ENCODE measurements at regions not wholly inside any gene's neighbourhood (a gene's known extent, or its start where the extent isn't known, plus 50 kb on each side); places are given as distances from the start of the nearest gene placed in this dataset.

GRCh38 chr3:104397713-104398112 is 969.0 kb upstream of the ALCAM start:
- TF ChIP-seq, protein P1, sequence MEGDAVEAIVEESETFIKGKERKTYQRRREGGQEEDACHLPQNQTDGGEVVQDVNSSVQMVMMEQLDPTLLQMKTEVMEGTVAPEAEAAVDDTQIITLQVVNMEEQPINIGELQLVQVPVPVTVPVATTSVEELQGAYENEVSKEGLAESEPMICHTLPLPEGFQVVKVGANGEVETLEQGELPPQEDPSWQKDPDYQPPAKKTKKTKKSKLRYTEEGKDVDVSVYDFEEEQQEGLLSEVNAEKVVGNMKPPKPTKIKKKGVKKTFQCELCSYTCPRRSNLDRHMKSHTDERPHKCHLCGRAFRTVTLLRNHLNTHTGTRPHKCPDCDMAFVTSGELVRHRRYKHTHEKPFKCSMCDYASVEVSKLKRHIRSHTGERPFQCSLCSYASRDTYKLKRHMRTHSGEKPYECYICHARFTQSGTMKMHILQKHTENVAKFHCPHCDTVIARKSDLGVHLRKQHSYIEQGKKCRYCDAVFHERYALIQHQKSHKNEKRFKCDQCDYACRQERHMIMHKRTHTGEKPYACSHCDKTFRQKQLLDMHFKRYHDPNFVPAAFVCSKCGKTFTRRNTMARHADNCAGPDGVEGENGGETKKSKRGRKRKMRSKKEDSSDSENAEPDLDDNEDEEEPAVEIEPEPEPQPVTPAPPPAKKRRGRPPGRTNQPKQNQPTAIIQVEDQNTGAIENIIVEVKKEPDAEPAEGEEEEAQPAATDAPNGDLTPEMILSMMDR (IDR thresholded peaks at IDR 0.05; ENCODE audit: insufficient read depth, low read depth, low read length, missing control alignments): no peak
- DNase-seq (ENCODE audit: low read depth): no peak
- H3K4me3 ChIP-seq (ENCODE audit: low read depth, low read length): no peak overlapping the region

DNA sequence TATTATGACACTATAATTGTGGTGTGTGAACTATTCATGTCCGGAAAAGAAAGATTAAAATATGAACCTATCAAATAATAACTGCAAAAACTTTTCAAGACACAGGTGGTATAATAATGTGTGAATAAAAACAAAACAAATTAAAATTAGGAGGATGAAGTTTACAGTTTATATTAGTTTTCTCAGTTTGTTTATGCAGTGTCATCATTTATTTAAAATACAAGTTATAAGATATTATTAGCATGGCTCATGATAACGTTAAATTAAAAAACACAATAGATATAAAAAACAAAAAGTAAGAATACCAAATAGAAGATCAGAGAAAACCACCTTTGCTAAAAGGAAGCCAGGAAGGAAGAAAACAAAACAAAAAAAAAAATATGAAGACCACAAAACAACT is 963.8 kb upstream of the ALCAM start:
- no peak overlapping the region for H3K4me3 ChIP-seq (ENCODE audit: low read depth, low read length)
- TF ChIP-seq, protein P1 (IDR thresholded peaks at IDR 0.05; ENCODE audit: insufficient read depth, low read depth, low read length, missing control alignments): no peak

GRCh38 chr3:104411757-104412156 is 955.0 kb upstream of the ALCAM start:
- DNase-seq (ENCODE audit: low read depth): no peak
- TF ChIP-seq, protein P1 (IDR thresholded peaks at IDR 0.05; ENCODE audit: insufficient read depth, low read depth, low read length, missing control alignments): no peak
- H3K4me3 ChIP-seq (ENCODE audit: low read depth, low read length): no peak overlapping the region

More for the DNA sequence above, 963.8 kb upstream of the ALCAM start:
- DNase-seq (ENCODE audit: low read depth): no peak

DNA sequence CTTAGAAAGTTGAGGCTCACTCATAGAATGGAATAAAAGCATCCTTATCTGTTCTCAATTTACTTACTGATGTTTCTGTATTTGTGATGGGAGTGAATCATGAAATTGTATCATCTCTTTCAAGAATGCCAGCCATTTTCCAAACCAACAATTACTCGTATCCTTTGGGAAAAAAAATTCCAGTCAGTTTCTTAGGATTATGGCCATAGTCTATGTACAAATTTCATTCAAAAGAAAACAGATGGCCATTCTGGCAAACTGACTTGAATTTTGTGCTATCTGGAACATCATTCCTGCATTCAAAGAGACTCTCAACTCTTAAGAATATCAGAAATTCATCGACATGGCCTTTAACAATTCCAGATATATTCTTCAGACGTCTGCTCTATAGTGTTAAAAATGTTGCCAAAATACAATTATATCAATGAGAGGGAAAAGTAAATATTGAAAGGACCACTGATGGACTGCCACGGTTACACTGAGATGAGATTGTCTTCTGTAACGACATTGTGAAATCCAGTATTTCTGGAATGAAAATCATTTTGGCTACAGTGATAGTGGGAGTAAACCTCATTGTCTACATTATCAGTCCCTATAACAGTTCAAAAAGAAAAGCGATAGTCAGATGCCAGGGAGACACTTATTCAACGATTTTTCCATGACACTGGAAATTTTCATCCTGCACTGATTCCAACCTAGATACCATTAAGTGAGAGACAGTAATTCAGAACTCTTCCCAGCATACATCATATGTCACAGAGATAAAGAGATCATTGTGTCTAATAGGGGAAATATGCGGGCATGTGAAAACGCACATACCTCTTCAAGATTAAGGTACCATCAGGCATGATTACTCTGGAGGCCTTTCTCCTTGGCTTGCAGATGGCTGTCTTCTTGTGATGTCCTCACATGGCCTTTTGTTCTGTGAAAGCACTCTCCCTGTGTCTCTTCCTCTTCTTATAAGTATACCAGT is 953.8 kb upstream of the ALCAM start:
- no peak for DNase-seq (ENCODE audit: low read depth)
- no peak overlapping the region for H3K4me3 ChIP-seq (ENCODE audit: low read depth, low read length)
- TF ChIP-seq, protein P1 (IDR thresholded peaks at IDR 0.05; ENCODE audit: insufficient read depth, low read depth, low read length, missing control alignments): no peak

DNA sequence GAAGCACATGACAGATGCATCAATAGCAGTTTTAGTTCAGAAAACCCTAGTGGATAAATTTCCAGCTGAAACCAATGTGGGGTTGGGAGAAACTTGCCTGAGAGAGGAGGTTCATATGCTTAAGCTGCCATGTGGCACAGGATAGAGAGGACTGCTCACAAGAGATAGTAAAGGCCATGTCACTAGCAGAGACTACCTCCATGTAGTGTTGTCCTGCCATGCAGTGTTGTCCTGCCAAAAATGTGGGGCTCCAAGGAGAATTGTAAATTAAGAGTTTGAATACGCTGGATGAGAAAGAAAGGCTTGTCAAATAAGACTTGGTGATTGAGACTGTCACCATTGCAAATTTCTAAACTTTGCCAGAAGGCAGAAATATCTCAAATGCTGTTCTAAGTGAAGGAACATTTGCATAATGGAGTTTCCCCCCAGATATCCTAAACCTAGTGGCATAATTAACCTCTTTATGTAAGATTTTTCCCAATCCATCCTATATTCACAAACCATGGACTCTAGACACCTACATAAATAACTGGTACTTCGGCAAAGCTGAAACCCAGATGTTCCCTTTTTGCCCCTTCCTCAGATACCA is 938.3 kb upstream of the ALCAM start:
- TF ChIP-seq, protein P1 (IDR thresholded peaks at IDR 0.05; ENCODE audit: insufficient read depth, low read depth, low read length, missing control alignments): no peak
- no peak overlapping the region for H3K4me3 ChIP-seq (ENCODE audit: low read depth, low read length)

DNA sequence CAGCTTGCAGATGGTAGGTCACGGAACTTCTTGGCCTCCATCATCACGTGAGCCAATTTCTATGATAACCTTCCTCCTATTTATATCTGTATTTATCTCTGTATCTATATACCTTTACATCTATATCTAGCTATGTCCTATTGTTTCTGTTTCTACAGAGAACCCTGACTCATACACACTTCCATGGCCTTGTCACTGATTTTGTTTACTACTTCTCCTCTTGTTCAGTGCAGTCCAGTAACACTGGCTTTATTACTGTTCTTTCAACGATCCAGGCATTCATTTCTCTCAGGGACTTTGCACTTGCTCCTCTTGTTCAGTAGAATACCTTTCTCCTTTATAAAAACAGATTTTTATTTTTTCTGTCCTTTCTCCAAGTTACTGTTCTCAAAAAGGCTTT is 937.0 kb upstream of the ALCAM start:
- TF ChIP-seq, protein P1 (IDR thresholded peaks at IDR 0.05; ENCODE audit: insufficient read depth, low read depth, low read length, missing control alignments): no peak
- no peak for DNase-seq (ENCODE audit: low read depth)
- no peak overlapping the region for H3K4me3 ChIP-seq (ENCODE audit: low read depth, low read length)

More for the DNA sequence above, 938.3 kb upstream of the ALCAM start:
- DNase-seq (ENCODE audit: low read depth): no peak
